GM18868 (cell line): ENCODE measurements at regions not wholly inside any gene's neighbourhood (a gene's known extent, or its start where the extent isn't known, plus 50 kb on each side); places are given as distances from the start of the nearest gene placed in this dataset.

Experiments
- ATAC-seq: cut with Tn5 transposase; IDR thresholded peaks from one replicate; pipeline ENCODE4 v1.9.1; 2021; ENCODE audit warnings: mild to moderate bottlenecking, moderate library complexity; ENCODE audit not compliant: unreplicated experiment

GRCh38 chr11:70696564-70696963 is 298.2 kb downstream of the CTTN start:
- ATAC-seq: no peak

- no peak for ATAC-seq
Measured at GRCh38 chr11:70697701-70698100, 299.4 kb downstream of the CTTN start.

- ATAC-seq: no peak
Measured at GRCh38 chr11:70698871-70699270, 300.5 kb downstream of the CTTN start.

GRCh38 chr11:70699294-70700221 is 301.2 kb downstream of the CTTN start:
- ATAC-seq: no peak

GRCh38 chr11:70700453-70700852 is 302.1 kb downstream of the CTTN start:
- no peak for ATAC-seq

GRCh38 chr11:70700871-70701270 is 302.5 kb downstream of the CTTN start:
- no peak for ATAC-seq

GRCh38 chr11:70702040-70702648 is 303.8 kb downstream of the CTTN start:
- ATAC-seq: no peak

- ATAC-seq: no peak
Measured at GRCh38 chr11:70703141-70704064, 305.1 kb downstream of the CTTN start.

GRCh38 chr11:70705097-70705496 is 306.8 kb downstream of the CTTN start:
- no peak for ATAC-seq

GRCh38 chr11:70705930-70706329 is 307.6 kb downstream of the CTTN start:
- ATAC-seq: no peak

GRCh38 chr11:70707821-70708220 is 309.5 kb downstream of the CTTN start:
- ATAC-seq: no peak

- ATAC-seq: no peak
Measured at GRCh38 chr11:70709596-70709995, 311.3 kb downstream of the CTTN start.

GRCh38 chr11:70710192-70710591 is 311.9 kb downstream of the CTTN start:
- ATAC-seq: no peak

GRCh38 chr11:70710601-70711000 is 312.3 kb downstream of the CTTN start:
- ATAC-seq: no peak

- ATAC-seq: no peak
Measured at GRCh38 chr11:70711095-70711910, 313.0 kb downstream of the CTTN start.

- no peak for ATAC-seq
Measured at GRCh38 chr11:70711911-70712185, 313.5 kb downstream of the CTTN start.

GRCh38 chr11:70712471-70712870 is 314.1 kb downstream of the CTTN start:
- ATAC-seq: no peak

- no peak for ATAC-seq
Measured at GRCh38 chr11:70713086-70713835, 314.9 kb downstream of the CTTN start.

- no peak for ATAC-seq
Measured at GRCh38 chr11:70713988-70714665, 315.8 kb downstream of the CTTN start.
